H9 (cell line): ENCODE measurements at regions not wholly inside any gene's neighbourhood (a gene's known extent, or its start where the extent isn't known, plus 50 kb on each side); places are given as distances from the start of the nearest gene placed in this dataset.

Experiments
- DNase-seq: peaks from one replicate; pipeline ENCODE4 v3.0.0-alpha.2; 2017
- H2AFZ ChIP-seq: one replicate; pipeline ENCODE4 v1.6.1; 2013; ENCODE audit warnings: mild to moderate bottlenecking, low read length, control low read depth, moderate library complexity
- H2AK5ac ChIP-seq: 2 replicates; pipeline ENCODE4 v1.6.1; 2013; ENCODE audit warnings: low read length, control low read depth, mixed read lengths; ENCODE audit not compliant: insufficient read length
- H2BK120ac ChIP-seq: one replicate; pipeline ENCODE4 v1.6.1; 2013; ENCODE audit warnings: low read depth, mild to moderate bottlenecking, low read length, control low read depth, inconsistent platforms; ENCODE audit not compliant: poor library complexity, severe bottlenecking
- H2BK12ac ChIP-seq: 2 replicates; pipeline ENCODE4 v1.6.1; 2013; ENCODE audit warnings: low read length, control low read depth, mixed read lengths, low read depth; ENCODE audit not compliant: insufficient read length
- H2BK15ac ChIP-seq: 2 replicates; pipeline ENCODE4 v1.6.1; 2013; ENCODE audit warnings: low read depth, low read length, control low read depth
- H2BK20ac ChIP-seq: one replicate; pipeline ENCODE4 v1.6.1; 2013; ENCODE audit warnings: low read depth, mild to moderate bottlenecking, low read length, control low read depth, inconsistent platforms; ENCODE audit not compliant: poor library complexity, severe bottlenecking
- H2BK5ac ChIP-seq: 2 replicates; pipeline ENCODE4 v1.6.1; 2013; ENCODE audit warnings: low read length, control low read depth, mixed read lengths; ENCODE audit not compliant: insufficient read length
- H3K14ac ChIP-seq: 2 replicates; pipeline ENCODE4 v1.6.1; 2013; ENCODE audit warnings: low read length, control low read depth; ENCODE audit not compliant: insufficient read depth
- H3K18ac ChIP-seq: 2 replicates; pipeline ENCODE4 v1.6.1; 2013; ENCODE audit warnings: low read depth, mild to moderate bottlenecking, mixed read lengths, low read length, control low read depth; ENCODE audit not compliant: insufficient read length
- H3K23ac ChIP-seq: 2 replicates; pipeline ENCODE4 v1.6.1; 2013; ENCODE audit warnings: low read length, control low read depth, mixed read lengths, low read depth; ENCODE audit not compliant: insufficient read length
- H3K23me2 ChIP-seq: 2 replicates; pipeline ENCODE4 v1.6.1; 2013; ENCODE audit warnings: low read depth, mild to moderate bottlenecking, mixed read lengths, low read length, control low read depth; ENCODE audit not compliant: insufficient read length, poor library complexity, severe bottlenecking
- H3K27ac ChIP-seq: 2 replicates; pipeline ENCODE4 v1.5.1; 2013; ENCODE audit warnings: low read length, control low read depth, mixed read lengths, low read depth; ENCODE audit not compliant: insufficient read length
- H3K27me3 ChIP-seq: 2 replicates; pipeline ENCODE4 v1.6.1; 2013; ENCODE audit warnings: low read length, control low read depth, inconsistent platforms; ENCODE audit not compliant: insufficient read depth
- H3K4ac ChIP-seq: 2 replicates; pipeline ENCODE4 v1.6.1; 2013; ENCODE audit warnings: low read depth, mild to moderate bottlenecking, control low read depth, inconsistent platforms, low read length, moderate library complexity
- H3K4me1 ChIP-seq: 2 replicates; pipeline ENCODE4 v1.6.1; 2013; ENCODE audit warnings: low read length, control low read depth, inconsistent platforms; ENCODE audit not compliant: insufficient read depth
- H3K4me2 ChIP-seq: 2 replicates; pipeline ENCODE4 v1.6.1; 2013; ENCODE audit warnings: low read length, control low read depth, mixed read lengths; ENCODE audit not compliant: insufficient read length, insufficient read depth
- H3K56ac ChIP-seq: 2 replicates; pipeline ENCODE4 v1.6.1; 2013; ENCODE audit warnings: low read depth, mild to moderate bottlenecking, mixed read lengths, low read length, control low read depth; ENCODE audit not compliant: insufficient read length
- H3K79me1 ChIP-seq: 2 replicates; pipeline ENCODE4 v1.6.1; 2013; ENCODE audit warnings: low read depth, mild to moderate bottlenecking, moderate library complexity, low read length, control low read depth, inconsistent platforms; ENCODE audit not compliant: insufficient read depth, poor library complexity, severe bottlenecking
- H3K79me2 ChIP-seq: 2 replicates; pipeline ENCODE4 v1.6.1; 2013; ENCODE audit warnings: low read length, control low read depth, inconsistent platforms; ENCODE audit not compliant: insufficient read depth
- H3K9ac ChIP-seq: 2 replicates; pipeline ENCODE4 v1.6.1; 2013; ENCODE audit warnings: low read length, control low read depth, mixed read lengths; ENCODE audit not compliant: insufficient read length; ENCODE audit errors: extremely low read depth
- H3K9me3 ChIP-seq: one replicate; pipeline ENCODE4 v1.6.1; 2013; ENCODE audit warnings: low read depth, low read length, inconsistent platforms; ENCODE audit not compliant: control insufficient read depth
- H3T11ph ChIP-seq: one replicate; pipeline ENCODE4 v1.6.1; 2013; ENCODE audit warnings: mild to moderate bottlenecking, low read length, control low read depth, inconsistent platforms
- H4K20me1 ChIP-seq: one replicate; pipeline ENCODE4 v1.6.1; 2013; ENCODE audit not compliant: control insufficient read depth, insufficient read length, insufficient read depth
- H4K5ac ChIP-seq: 2 replicates; pipeline ENCODE4 v1.6.1; 2013; ENCODE audit warnings: low read depth, mild to moderate bottlenecking, mixed read lengths, low read length, control low read depth; ENCODE audit not compliant: insufficient read length
- H4K8ac ChIP-seq: replicated peaks from 2 replicates; pipeline ENCODE4 v1.6.1; 2013; ENCODE audit warnings: low read length, control low read depth, mixed read lengths, low read depth; ENCODE audit not compliant: insufficient read length
- H4K91ac ChIP-seq: 2 replicates; pipeline ENCODE4 v1.6.1; 2013; ENCODE audit warnings: low read depth, mild to moderate bottlenecking, moderate library complexity, mixed read lengths, low read length, control low read depth; ENCODE audit not compliant: insufficient read length
- H3K27ac Mint-ChIP-seq, 3 experiments: 2 replicates in 2 of 3; 3 replicates in 1 of 3; pipeline ENCODE4 v1.8.0; 2020 to 2021; ENCODE audit warnings: mixed read lengths in 3 of 3, mild to moderate bottlenecking in 1 of 3, moderate library complexity in 1 of 3
- H3K27me3 Mint-ChIP-seq: 2 replicates; pipeline ENCODE4 v1.8.0; 2021; ENCODE audit warnings: low read depth, mild to moderate bottlenecking, moderate library complexity, mixed read lengths
- H3K36me3 Mint-ChIP-seq, 3 experiments: 2 replicates in 2 of 3; 3 replicates in 1 of 3; pipeline ENCODE4 v1.8.0; 2020 to 2021; ENCODE audit warnings: low read depth in 3 of 3, mixed read lengths in 3 of 3; ENCODE audit not compliant: insufficient read depth in 1 of 3
- H3K4me1 Mint-ChIP-seq, 2 experiments: 2 replicates each; pipeline ENCODE4 v1.8.0; 2020; ENCODE audit warnings: mixed read lengths in 2 of 2
- H3K4me3 Mint-ChIP-seq, 2 experiments: 2 replicates in 1 of 2; 3 replicates in 1 of 2; pipeline ENCODE4 v1.8.0; 2020 to 2021; ENCODE audit warnings: mild to moderate bottlenecking in 2 of 2, mixed read lengths in 2 of 2, moderate library complexity in 1 of 2
- H3K9me3 Mint-ChIP-seq, 2 experiments: 2 replicates in 1 of 2; 3 replicates in 1 of 2; pipeline ENCODE4 v1.8.0; 2020; ENCODE audit warnings: mild to moderate bottlenecking in 2 of 2, mixed read lengths in 2 of 2, moderate library complexity in 1 of 2
- WGBS: extraction: QIAGEN DNeasy Blood & Tissue Kit; methylation state at CpG from one replicate; pipeline ENCODE4 v1.1.7; 2013; ENCODE audit warnings: missing lambda C conversion rate, low lambda C conversion rate, mixed read lengths; ENCODE audit not compliant: insufficient read length; ENCODE audit errors: extremely low coverage; 5-methylcytosine and 5-hydroxymethylcytosine counted together
- TF ChIP-seq, protein P1 (sequence below): fragments of 200-600 bp; sonication (generic); conservative IDR thresholded peaks from 3 replicates; pipeline ENCODE4 v1.8.0; 2021; ENCODE audit warnings: antibody characterized with exemption, mild to moderate bottlenecking

DNA sequence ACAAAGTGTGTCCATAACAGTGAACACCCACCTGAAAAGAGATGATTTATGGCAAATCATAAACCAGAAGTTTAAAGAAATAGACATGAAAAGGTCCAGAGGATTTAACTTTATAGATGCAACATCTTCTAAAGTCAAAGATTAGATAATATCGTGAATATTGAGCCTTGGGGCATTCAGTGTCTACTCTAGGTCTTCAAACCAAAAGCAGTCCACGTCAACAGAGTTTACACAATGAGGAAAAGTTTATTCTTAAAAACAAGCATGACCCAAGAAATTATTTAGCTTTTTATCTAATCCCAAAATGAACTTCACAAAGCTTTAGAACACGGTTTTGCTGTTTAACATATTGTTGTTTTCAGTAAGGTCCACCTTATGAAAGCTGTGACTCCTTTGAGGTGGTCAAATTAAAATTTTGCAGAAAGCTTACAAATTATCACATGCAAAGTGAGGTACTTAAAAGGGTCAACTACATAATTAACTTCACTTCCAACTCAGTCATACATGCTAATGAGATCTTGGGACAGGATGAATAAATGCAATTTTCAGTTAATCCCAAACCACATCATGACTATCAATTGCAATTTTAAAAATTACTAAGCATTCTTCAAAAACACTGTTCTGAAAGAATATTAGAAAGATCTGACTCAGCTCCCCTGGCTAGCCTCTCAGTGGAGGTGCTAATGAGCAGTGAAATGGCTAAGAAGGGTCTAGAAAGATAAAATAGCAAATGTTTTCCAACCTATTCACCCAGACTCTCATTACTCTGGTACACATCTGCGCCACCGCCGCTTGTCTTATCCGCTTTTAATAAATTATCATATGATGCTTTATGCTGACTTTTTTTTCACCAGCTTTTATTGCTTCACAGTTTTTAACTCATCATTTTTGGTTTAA is 92.4 kb upstream of the WDR17 start:
- Histone ChIP-seq H3T11ph (no peak overlapping the region), H2BK20ac (no peak overlapping the region), H2BK15ac (no peak overlapping the region), H3K27ac (no peak overlapping the region), H4K20me1 (no peaks in the 10 kb centered on the region), H3K4me2 (no peak overlapping the region), H2BK12ac (no peak overlapping the region), H3K79me2 (no peaks in the 10 kb centered on the region), H4K8ac (no peak overlapping the region), H3K4me1 (peaks cover 2% of the 10 kb centered on the region; the same call in 1 of the 2 replicates), H3K23ac (no peak overlapping the region), H4K91ac (no peak overlapping the region), H3K9me3 (no peaks in the 10 kb centered on the region), H3K79me1 (no peaks in the 10 kb centered on the region), H3K56ac (no peak overlapping the region), H4K5ac (no peak overlapping the region), H3K4ac (no peak overlapping the region), H3K14ac (no peak overlapping the region), H3K18ac (no peak overlapping the region), H3K27me3 (no peaks in the 10 kb centered on the region), H2AK5ac (no peak overlapping the region), H2BK120ac (no peak overlapping the region), H3K9ac (no peak overlapping the region), H3K23me2 (no peaks in the 10 kb centered on the region), H2BK5ac (no peak overlapping the region), H2AFZ (no peak overlapping the region)
- no CpG with 5 or more reads among the region's 7 CpGs for WGBS
- Mint-ChIP-seq H3K36me3 (peaks cover 0 to 2% (median 0%) of the 10 kb centered on the region in 3 experiments; a peak in 3 of 7 replicates), H3K9me3 (peaks cover 0 to 3% of the 10 kb centered on the region in 2 experiments; a peak in 2 of 5 replicates), H3K4me3 (no peak overlapping the region), H3K4me1 (peaks cover 25 to 34% of the 10 kb centered on the region in 2 experiments), H3K27me3 (no peaks in the 10 kb centered on the region), H3K27ac (peak overlapping the region in 1 of 3 experiments; percentile 11; a peak in 1 of 7 replicates)
- TF ChIP-seq, protein P1, sequence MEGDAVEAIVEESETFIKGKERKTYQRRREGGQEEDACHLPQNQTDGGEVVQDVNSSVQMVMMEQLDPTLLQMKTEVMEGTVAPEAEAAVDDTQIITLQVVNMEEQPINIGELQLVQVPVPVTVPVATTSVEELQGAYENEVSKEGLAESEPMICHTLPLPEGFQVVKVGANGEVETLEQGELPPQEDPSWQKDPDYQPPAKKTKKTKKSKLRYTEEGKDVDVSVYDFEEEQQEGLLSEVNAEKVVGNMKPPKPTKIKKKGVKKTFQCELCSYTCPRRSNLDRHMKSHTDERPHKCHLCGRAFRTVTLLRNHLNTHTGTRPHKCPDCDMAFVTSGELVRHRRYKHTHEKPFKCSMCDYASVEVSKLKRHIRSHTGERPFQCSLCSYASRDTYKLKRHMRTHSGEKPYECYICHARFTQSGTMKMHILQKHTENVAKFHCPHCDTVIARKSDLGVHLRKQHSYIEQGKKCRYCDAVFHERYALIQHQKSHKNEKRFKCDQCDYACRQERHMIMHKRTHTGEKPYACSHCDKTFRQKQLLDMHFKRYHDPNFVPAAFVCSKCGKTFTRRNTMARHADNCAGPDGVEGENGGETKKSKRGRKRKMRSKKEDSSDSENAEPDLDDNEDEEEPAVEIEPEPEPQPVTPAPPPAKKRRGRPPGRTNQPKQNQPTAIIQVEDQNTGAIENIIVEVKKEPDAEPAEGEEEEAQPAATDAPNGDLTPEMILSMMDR, result no peak
- no peak for DNase-seq
